ENCODE measurements at regions not wholly inside any gene's neighbourhood (a gene's known extent, or its start where the extent isn't known, plus 50 kb on each side); places are given as distances from the start of the nearest gene placed in this dataset.

GRCh38 chr11:19352072-19352770, 111.5 kb upstream of the E2F8 start:
- Histone ChIP-seq H3K9me3 (ENCODE audit: control insufficient read depth in 4 of 4, insufficient read depth in 3 of 4, low read length in 3 of 4) (no peaks in the 10 kb centered on the region), H3K36me3 (ENCODE audit: control insufficient read depth in 4 of 4, insufficient read depth in 4 of 4, low read length in 4 of 4) (no peaks in the 10 kb centered on the region), H3K4me3 (no peak overlapping the region), H3K4me1 (ENCODE audit: control insufficient read depth in 5 of 5, insufficient read depth in 5 of 5, low read length in 5 of 5) (peaks cover 0 to 14% (median 0%) of the 10 kb centered on the region in 5 donors), H3K27ac (ENCODE audit: low read depth in 1 of 2, low read length in 1 of 2) (no peak overlapping the region), H3K9ac (ENCODE audit: insufficient read depth in 1 of 2, low read length in 2 of 2) (no peak overlapping the region), H3K27me3 (ENCODE audit: control insufficient read depth in 3 of 3, insufficient read depth in 3 of 3, low read length in 2 of 3) (peaks cover 0 to 80% (median 66%) of the 10 kb centered on the region in 3 donors)
- DNase-seq (no peak), ATAC-seq (ENCODE audit: insufficient read depth, low FRiP score) (no peak)
- 87 to 92% methylated on average over 5 of the region's 5 CpGs for WGBS, 2 donors
- no peak for TF ChIP-seq CTCF (IDR thresholded peaks at IDR 0.05; ENCODE audit: control extremely low read depth, extremely low read depth)

GRCh38 chr11:19351426-19351825, 110.7 kb upstream of the E2F8 start:
- Histone ChIP-seq H3K4me3 (no peak overlapping the region), H3K9ac (ENCODE audit: insufficient read depth in 1 of 2, low read length in 2 of 2) (no peak overlapping the region), H3K27ac (ENCODE audit: low read depth in 1 of 2, low read length in 1 of 2) (no peak overlapping the region), H3K4me1 (ENCODE audit: control insufficient read depth in 5 of 5, insufficient read depth in 5 of 5, low read length in 5 of 5) (peaks cover 0 to 14% (median 0%) of the 10 kb centered on the region in 5 donors), H3K27me3 (ENCODE audit: control insufficient read depth in 3 of 3, insufficient read depth in 3 of 3, low read length in 2 of 3) (peaks cover under 1 to 81% (median 70%) of the 10 kb centered on the region in 3 donors), H3K36me3 (ENCODE audit: control insufficient read depth in 4 of 4, insufficient read depth in 4 of 4, low read length in 4 of 4) (no peaks in the 10 kb centered on the region), H3K9me3 (ENCODE audit: control insufficient read depth in 4 of 4, insufficient read depth in 3 of 4, low read length in 3 of 4) (no peaks in the 10 kb centered on the region)
- WGBS, 2 donors = 89 to 92% methylated on average over 4 of the region's 4 CpGs
- DNase-seq = no peak
- no peak for TF ChIP-seq CTCF (IDR thresholded peaks at IDR 0.05; ENCODE audit: control extremely low read depth, extremely low read depth)
- ATAC-seq (ENCODE audit: insufficient read depth, low FRiP score) = no peak

GRCh38 chr11:19350160-19350559, 109.4 kb upstream of the E2F8 start:
- peaks cover 0 to 18% (median 8%) of the 10 kb centered on the region in 5 donors for H3K4me1 ChIP-seq (ENCODE audit: control insufficient read depth in 5 of 5, insufficient read depth in 5 of 5, low read length in 5 of 5)
- peaks cover 12 to 81% (median 73%) of the 10 kb centered on the region in 3 donors for H3K27me3 ChIP-seq (ENCODE audit: control insufficient read depth in 3 of 3, insufficient read depth in 3 of 3, low read length in 2 of 3)
- WGBS, 2 donors = 86 to 89% methylated on average over 11 of the region's 11 CpGs
- H3K36me3 ChIP-seq (ENCODE audit: control insufficient read depth in 4 of 4, insufficient read depth in 4 of 4, low read length in 4 of 4) = no peaks in the 10 kb centered on the region
- H3K4me3 ChIP-seq = no peak overlapping the region
- DNase-seq (no peak), ATAC-seq (ENCODE audit: insufficient read depth, low FRiP score) (no peak)
- no peak overlapping the region for H3K27ac ChIP-seq (ENCODE audit: low read depth in 1 of 2, low read length in 1 of 2)
- TF ChIP-seq CTCF (IDR thresholded peaks at IDR 0.05; ENCODE audit: control extremely low read depth, extremely low read depth) = no peak
- no peaks in the 10 kb centered on the region for H3K9me3 ChIP-seq (ENCODE audit: control insufficient read depth in 4 of 4, insufficient read depth in 3 of 4, low read length in 3 of 4)
- H3K9ac ChIP-seq (ENCODE audit: insufficient read depth in 1 of 2, low read length in 2 of 2) = no peak overlapping the region

Data from lung (tissue), 11 donors.